Astrocyte of the hippocampus (primary cell): ENCODE measurements at regions not wholly inside any gene's neighbourhood (a gene's known extent, or its start where the extent isn't known, plus 50 kb on each side); places are given as distances from the start of the nearest gene placed in this dataset.
A peak's percentile ranks its signal among the peaks of the same experiment; 100 is the strongest.

Experiments used
- DNase-seq: peaks from one replicate; pipeline ENCODE4 v3.0.0; 2011; ENCODE audit warnings: low read depth, low spot score

GRCh38 chr11:97123237-97123636, 733.4 kb downstream of the JRKL start:
- DNase-seq: no peak

GRCh38 chr11:97136067-97136466, 746.3 kb downstream of the JRKL start:
- DNase-seq: no peak

GRCh38 chr11:97140885-97141494, 751.2 kb downstream of the JRKL start:
- DNase-seq: peak; percentile 2

GRCh38 chr11:97143463-97143862, 753.6 kb downstream of the JRKL start:
- DNase-seq: no peak

DNA sequence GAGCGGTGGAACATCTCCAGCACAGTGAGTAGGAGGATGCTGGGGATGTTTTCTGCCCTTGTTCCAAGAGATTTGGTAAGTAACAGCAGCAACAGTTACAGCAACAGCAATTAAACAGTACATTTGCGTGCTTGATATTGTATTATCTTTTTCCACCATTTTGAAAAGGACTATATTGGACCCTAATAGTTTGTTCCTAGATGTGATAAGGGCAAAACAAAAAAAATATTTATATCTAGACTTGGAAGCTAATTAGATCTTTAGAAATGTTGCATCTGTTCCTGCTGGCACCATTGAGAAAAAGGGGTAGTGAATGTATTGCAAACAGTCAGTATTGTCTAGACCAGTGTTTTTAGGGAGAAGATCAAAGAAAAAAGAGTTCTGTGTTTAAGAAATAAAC, 759.9 kb downstream of the JRKL start:
- DNase-seq: no peak

- DNase-seq: no peak
These were observed 767.5 kb downstream of the JRKL start for GRCh38 chr11:97157221-97157740.

- DNase-seq: no peak
These were observed 768.4 kb downstream of the JRKL start for GRCh38 chr11:97158243-97158642.

DNA sequence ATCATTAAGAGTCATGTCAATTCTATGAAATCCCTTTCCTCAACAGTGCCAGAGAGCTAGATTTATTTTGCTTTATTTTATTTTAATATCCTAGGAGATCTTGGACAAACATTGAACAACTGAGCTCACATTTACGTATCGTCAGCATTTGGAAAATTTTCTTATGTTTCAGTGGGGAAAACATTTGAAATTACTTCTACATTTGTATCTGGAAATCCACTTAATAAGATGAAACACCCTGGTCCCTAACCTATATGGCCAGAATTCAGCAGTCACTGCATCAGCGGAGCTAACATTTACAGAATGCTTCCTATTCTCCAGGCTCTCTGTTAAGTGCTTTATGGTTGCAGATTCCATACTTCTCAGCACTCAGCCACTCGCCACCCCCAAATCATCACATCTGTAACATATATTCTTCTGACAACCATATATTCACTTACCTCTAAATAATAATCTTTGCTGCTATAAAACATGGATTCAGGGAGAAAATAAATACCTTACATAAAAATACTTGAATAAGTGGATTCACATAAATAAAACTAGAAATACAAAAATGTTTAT, 773.9 kb downstream of the JRKL start:
- DNase-seq: no peak

DNA sequence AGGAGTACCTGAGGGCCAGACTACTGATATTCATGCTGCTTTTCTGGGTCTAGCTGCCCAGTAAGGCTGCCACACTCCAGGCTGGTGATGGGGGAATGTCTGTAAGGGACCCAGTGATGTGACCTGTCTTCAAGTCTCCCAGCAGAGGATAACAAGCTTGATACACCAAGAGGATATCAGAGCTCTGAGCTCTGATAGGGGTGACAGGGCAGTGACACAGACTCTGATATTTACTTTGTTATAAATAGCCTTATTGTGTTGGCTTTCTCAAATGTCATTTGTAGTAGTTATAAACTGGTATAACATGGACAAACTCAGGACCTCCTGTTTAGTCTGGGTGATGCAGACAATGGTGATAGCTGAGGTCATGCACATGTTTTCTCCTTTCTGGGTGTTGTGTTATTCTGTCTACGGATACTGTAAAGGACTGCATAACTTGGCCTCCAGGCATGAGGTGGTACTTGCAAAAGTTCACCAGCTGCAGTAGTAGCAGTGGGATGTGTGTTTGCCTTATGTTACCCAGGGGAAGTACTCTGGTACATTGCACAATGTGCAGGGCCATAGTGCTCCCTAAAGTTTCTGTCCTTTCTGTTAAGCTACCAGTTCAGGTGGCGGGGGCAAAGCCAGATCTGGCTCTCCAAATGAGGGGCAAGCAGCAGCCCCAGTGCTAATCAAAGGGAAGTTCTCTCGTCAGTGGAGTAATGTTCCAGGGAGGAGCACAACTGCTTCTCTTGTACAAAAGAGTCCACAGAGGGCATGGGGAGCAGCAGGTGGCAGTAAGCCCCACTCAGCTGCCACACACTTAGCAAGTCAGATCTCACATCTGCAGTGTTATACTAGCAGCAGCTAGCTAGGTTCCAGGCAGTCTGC, 812.2 kb downstream of the JRKL start:
- no peak for DNase-seq

DNA sequence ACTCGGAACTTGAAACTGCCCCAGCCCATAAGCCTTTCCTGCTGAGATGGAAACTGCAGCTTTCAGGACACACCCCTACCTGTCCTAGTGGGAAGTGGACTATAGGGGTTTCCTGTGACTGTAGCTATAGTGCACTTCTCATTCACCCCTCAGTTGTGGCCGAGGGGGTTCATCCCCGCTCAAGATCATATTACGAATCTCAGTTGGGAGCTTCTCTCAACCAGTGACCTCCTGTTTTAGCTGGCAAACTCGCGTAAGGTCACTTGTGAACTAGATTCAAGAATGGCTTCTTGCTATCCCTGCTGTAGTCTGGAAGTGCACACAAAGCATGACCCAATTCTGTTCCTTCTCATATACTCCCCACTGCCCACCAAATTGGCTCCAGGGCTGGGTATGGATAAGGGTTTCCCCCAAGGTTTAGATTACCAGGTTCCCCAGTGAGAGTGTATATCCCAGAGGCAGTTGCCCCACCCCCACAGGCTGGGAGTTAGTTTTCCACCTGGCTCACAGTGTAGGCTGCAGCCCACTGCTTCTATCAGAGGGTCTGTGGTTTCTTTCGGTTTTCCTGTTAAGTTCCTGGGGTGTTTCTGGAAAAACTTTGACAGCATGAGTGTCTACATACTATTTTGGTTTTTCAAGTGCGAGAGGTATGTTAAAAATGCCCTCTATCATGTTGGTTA, 812.9 kb downstream of the JRKL start:
- no peak for DNase-seq

GRCh38 chr11:97218011-97218410, 828.2 kb downstream of the JRKL start:
- no peak for DNase-seq

DNA sequence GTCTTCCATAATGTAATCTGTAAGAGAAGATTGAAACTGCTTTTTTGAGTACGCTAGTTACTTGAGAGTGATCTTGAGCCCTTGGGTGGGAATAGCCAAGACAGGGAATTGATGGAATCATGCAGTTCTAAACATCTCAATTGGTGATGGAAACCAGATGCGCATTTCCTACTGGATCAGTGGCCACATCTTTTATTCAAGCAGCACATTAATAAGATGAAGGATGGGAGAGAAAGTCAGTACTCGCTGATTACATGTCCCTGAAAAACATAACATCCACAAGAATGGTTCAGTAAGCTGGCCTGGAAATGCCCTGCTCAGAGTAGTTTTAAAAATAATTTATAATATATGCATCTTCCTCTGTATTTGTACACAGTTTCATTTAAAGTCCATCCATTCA, 833.8 kb downstream of the JRKL start:
- DNase-seq: no peak

- DNase-seq: no peak
These were observed 834.6 kb downstream of the JRKL start for GRCh38 chr11:97224396-97224795.

DNA sequence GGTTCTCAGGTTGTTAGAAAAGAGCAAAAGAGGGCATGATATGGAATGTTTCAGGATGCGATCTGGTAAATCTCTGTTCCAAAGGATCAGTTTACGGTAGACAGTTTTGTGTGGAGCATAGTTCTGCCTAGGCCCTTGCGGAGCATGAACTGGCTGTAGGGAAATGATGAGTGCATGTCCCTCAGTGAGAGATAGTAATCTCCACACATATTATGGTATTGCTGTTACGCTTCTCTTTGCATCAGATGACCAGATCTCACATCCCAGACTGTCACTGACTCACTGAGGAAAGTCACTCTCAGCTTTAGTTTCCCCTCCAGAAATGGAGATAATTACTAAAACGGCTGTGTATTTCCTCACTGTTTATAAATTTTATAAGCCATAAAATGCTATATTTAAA, 836.0 kb downstream of the JRKL start:
- DNase-seq: no peak

DNA sequence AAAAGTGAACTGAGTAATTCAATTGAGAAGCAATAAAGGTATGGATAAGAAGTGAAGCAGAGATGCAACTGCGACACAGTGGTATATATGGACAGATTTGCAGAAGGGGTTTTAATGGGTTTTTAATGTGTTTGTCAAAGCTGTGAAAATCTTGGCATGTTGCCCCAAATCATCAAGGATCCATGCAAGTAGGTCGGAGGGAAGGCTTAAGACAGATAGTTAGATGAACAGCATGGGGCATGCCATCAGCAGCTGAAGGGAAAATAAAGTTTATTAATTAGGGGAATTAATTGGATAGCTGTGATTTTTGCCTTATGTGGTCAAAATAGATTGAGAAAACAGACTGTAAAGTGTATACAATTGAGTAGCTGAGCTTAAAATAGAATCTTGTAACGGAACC, 840.1 kb downstream of the JRKL start:
- DNase-seq: no peak

DNA sequence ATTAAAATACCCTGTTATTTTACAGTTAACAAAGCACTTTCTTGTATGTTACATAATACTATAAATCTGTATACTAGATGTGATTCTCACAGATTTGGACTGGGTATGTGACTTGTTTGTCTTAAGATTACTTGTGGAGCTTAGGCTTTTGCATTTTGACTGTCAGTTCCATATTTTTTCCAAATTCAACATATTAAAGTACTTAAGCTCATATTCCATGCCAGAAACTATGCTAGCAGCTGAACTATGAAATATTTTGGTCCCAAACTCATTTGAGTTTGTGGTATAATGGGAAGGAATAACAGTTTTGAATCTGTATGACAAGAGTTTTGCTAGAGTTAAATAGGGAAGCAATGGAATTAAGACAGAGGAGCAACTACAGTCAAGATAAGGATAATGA, 841.4 kb downstream of the JRKL start:
- no peak for DNase-seq

DNA sequence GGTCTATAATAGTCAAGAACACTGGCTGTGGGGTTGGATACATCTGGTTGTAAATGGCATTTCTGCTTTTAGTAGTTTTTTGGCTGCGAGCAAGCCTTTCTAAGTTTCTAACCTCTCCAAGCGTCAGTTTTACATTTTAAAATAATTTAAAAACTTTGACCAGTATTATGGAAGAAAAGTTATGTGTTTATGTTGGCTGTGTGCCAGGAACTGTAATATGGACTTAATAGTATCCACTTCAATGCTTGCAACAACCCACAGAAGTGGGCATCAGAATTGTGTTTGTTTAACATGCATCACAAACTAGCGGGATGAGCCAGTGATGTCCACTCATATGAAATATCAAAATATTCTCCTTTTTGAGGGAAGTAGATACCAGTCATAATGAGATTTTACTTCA, 844.2 kb downstream of the JRKL start:
- DNase-seq: no peak

GRCh38 chr11:97237151-97237550, 847.3 kb downstream of the JRKL start:
- no peak for DNase-seq

- no peak for DNase-seq
These were observed 857.8 kb downstream of the JRKL start for GRCh38 chr11:97247601-97248000.

GRCh38 chr11:97254790-97255189, 865.0 kb downstream of the JRKL start:
- no peak for DNase-seq

DNA sequence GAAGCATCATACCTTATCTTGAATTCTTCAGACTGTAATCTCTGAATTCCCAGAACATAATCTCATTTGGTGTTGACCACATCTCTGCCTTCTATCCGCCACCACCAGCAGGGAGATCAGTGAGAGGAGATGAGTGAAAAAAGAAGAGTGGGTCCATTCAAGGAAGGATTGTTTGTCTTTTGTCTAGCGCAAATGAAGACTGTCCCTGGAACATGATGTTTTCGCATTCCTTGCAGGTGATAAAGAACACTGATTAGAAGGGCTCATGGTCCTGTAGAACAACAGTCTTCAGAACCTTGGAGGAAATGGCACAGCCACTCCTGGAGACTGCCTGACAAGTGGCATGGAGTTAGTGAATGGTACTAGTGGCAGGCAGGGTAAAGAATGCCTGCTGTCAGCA, 869.6 kb downstream of the JRKL start:
- no peak for DNase-seq

DNA sequence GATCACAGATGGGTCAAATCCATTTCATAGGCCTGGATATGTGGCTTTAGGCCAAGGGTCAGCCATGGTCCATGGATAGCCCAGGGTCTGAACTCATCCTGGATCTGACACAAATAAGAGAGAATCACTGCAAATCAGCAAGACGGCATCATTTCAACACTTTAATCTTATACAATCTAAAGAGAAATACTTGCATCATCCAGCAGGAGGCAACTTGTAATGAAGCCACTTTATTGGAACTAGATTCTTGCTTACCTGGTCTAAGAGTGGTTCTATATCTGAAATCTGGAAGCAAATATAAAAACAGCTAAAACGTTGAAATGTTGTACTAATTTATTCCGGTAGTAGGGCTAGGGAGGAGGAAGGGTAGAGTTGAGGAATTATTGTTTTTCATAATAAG, 870.1 kb downstream of the JRKL start:
- DNase-seq: no peak
